Right lobe of liver (tissue), 6 donors: ENCODE measurements at regions not wholly inside any gene's neighbourhood (a gene's known extent, or its start where the extent isn't known, plus 50 kb on each side); places are given as distances from the start of the nearest gene placed in this dataset.
"Not testable (repeated sequence)": the region's sequence is repeated elsewhere in the genome, so short reads cannot be mapped to it uniquely, and the experiment has no call there.

ENCODE experiments used
- ATAC-seq, 4 donors: fragments of 200-7000 bp; cut with Tn5 transposase; one replicate each; pipeline ENCODE4 v1.9.1; 2020; ENCODE audit warnings: mild to moderate bottlenecking in 4 of 4, moderate library complexity in 4 of 4
- DNase-seq, 3 donors: peaks; one replicate each; pipeline ENCODE4 v3.0.0-alpha.2; 2020
- H3K27ac ChIP-seq, 3 donors: fragments of 200-600 bp; one replicate each; pipeline ENCODE4 v1.8.0; 2022
- H3K27me3 ChIP-seq, 2 donors: fragments of 200-600 bp; one replicate each; pipeline ENCODE4 v1.8.0; 2022
- H3K36me3 ChIP-seq, 4 donors: fragments of 200-600 bp; sonication (generic) in 1 of 4; one replicate each; pipeline versions ENCODE4 v1.5.1 to v1.8.0; 2017 to 2022; ENCODE audit warnings: control low read depth in 1 of 4
- H3K4me1 ChIP-seq, 4 donors: fragments of 200-600 bp; sonication (generic) in 1 of 4; one replicate each; pipeline versions ENCODE4 v1.5.1 to v1.8.0; 2017 to 2022; ENCODE audit warnings: control low read depth in 1 of 4
- H3K4me3 ChIP-seq, 3 donors: fragments of 200-600 bp; one replicate each; pipeline ENCODE4 v1.8.0; 2022
- H3K9me3 ChIP-seq, 4 donors: fragments of 200-600 bp; sonication (generic) in 1 of 4; one replicate each; pipeline versions ENCODE4 v1.5.1 to v1.8.0; 2017 to 2022; ENCODE audit warnings: control low read depth in 1 of 4
- POLR2A ChIP-seq: fragments of 450-650 bp; IDR thresholded peaks from one replicate; pipeline ENCODE4 v1.6.1; 2017; ENCODE audit warnings: antibody characterized with exemption, mild to moderate bottlenecking
- whole genome bisulfite sequencing: methylation state at CpG from one replicate; pipeline ENCODE4 v1.1.6; 2018; ENCODE audit warnings: low coverage, low lambda C conversion rate; ENCODE audit not compliant: insufficient coverage; ENCODE audit errors: missing lambda C conversion rate; 5-methylcytosine and 5-hydroxymethylcytosine counted together
- intact Hi-C, 2 donors: fragments of 100-400 bp; cut with DNase I; formaldehyde crosslinking; loops; one replicate each; pipeline versions ENCODE4 v1.11.2 to v1.14.1; 2022
- TF ChIP-seq, protein P1 (sequence below), 4 donors: fragments of 200-600 bp in 3 of 4; fragments of 450-650 bp in 1 of 4; IDR thresholded peaks; one replicate each; pipeline versions ENCODE4 v1.5.1 to v1.8.0; 2016 to 2022; ENCODE audit warnings: antibody characterized with exemption in 4 of 4, mild to moderate bottlenecking in 2 of 4
- donor health status: DM: no; HTN: yes; CAD: no.
- donor health status: DM: no; HTN: no; CAD: no.
- donor health status: DM: no; HTN: no; CAD: no.
- donor health status: DM: no; HTN: yes; CAD: no.
- donor health status: DM: no; HTN: yes; CAD: no.

DNA sequence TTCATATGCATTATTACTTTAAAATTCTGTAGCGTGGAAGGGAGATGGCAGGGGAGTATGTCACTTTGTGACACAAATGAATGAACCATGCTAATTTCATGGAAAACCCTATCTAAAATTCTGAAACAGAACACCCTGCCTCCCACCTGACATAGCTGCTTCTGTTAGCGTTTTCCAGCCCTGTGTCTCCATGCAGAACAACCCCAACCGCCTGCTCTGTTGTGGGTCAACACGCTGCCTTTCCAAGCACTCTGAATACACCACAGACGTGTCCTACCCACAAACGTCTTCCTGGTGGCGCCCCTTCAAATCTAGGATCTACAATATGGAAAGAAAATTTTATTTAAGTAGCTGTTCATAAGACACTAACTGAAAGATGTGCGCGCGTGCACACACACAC, 238.6 kb downstream of the TRIML1 start:
- Histone ChIP-seq H3K27me3 (no peaks in the 10 kb centered on the region), H3K36me3 (no peaks in the 10 kb centered on the region), H3K27ac (no peak overlapping the region), H3K4me1 (no peaks in the 10 kb centered on the region), H3K9me3 (no peaks in the 10 kb centered on the region), H3K4me3 (no peak overlapping the region)
- intact Hi-C loops: no loop called here
- DNase-seq (no peak), ATAC-seq (no peak)
- no peak for TF ChIP-seq POLR2A
- TF ChIP-seq, protein P1, sequence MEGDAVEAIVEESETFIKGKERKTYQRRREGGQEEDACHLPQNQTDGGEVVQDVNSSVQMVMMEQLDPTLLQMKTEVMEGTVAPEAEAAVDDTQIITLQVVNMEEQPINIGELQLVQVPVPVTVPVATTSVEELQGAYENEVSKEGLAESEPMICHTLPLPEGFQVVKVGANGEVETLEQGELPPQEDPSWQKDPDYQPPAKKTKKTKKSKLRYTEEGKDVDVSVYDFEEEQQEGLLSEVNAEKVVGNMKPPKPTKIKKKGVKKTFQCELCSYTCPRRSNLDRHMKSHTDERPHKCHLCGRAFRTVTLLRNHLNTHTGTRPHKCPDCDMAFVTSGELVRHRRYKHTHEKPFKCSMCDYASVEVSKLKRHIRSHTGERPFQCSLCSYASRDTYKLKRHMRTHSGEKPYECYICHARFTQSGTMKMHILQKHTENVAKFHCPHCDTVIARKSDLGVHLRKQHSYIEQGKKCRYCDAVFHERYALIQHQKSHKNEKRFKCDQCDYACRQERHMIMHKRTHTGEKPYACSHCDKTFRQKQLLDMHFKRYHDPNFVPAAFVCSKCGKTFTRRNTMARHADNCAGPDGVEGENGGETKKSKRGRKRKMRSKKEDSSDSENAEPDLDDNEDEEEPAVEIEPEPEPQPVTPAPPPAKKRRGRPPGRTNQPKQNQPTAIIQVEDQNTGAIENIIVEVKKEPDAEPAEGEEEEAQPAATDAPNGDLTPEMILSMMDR (IDR thresholded peaks at IDR 0.05): no peak
- 69% methylated on average over 10 of the region's 10 CpGs for WGBS

DNA sequence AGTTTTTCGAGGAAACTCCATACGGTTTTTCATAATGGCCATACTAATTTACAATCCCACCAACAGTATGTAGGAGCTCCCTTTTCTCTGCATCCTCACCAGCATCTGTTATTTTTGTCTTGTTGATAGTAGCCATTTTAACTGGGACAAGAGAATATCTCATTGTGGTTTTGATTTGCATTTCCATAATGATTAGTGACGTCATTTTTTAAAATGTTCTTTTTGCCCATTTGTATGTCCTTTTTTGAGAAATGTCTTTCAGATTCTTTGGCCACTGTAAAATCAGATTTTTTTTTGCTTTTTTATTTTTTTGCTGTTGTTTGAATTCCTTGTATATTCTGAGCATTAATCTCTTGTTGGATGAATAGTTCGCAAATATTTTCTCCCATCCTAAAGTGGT, 243.9 kb downstream of the TRIML1 start:
- Histone ChIP-seq H3K9me3 (no peaks in the 10 kb centered on the region), H3K27ac (no peak overlapping the region), H3K4me3 (no peak overlapping the region), H3K36me3 (no peaks in the 10 kb centered on the region), H3K27me3 (no peaks in the 10 kb centered on the region), H3K4me1 (no peaks in the 10 kb centered on the region)
- DNase-seq (no peak), ATAC-seq (no peak)
- intact Hi-C loops: no loop called here
- 65% methylated on average over 4 of the region's 4 CpGs for WGBS
- TF ChIP-seq POLR2A: no peak
- TF ChIP-seq, protein P1 (IDR thresholded peaks at IDR 0.05): no peak

- DNase-seq (no peak), ATAC-seq (no peak)
- H3K4me3 ChIP-seq: no peak overlapping the region
- H3K9me3 ChIP-seq: no peaks in the 10 kb centered on the region
- H3K27me3 ChIP-seq: no peaks in the 10 kb centered on the region
- TF ChIP-seq, protein P1 (IDR thresholded peaks at IDR 0.05): no peak
- TF ChIP-seq POLR2A: no peak
- H3K4me1 ChIP-seq: no peaks in the 10 kb centered on the region
- no peaks in the 10 kb centered on the region for H3K36me3 ChIP-seq
- intact Hi-C loops: no loop called here
- WGBS: 38% methylated on average over 5 of the region's 5 CpGs
- no peak overlapping the region for H3K27ac ChIP-seq
These were observed 248.0 kb downstream of the TRIML1 start for GRCh38 chr4:188387179-188387791.

GRCh38 chr4:188391349-188391748, 252.1 kb downstream of the TRIML1 start:
- DNase-seq, H3K9me3 ChIP-seq: not testable (repeated sequence)
- WGBS: 71% methylated on average over 7 of the region's 8 CpGs

DNA sequence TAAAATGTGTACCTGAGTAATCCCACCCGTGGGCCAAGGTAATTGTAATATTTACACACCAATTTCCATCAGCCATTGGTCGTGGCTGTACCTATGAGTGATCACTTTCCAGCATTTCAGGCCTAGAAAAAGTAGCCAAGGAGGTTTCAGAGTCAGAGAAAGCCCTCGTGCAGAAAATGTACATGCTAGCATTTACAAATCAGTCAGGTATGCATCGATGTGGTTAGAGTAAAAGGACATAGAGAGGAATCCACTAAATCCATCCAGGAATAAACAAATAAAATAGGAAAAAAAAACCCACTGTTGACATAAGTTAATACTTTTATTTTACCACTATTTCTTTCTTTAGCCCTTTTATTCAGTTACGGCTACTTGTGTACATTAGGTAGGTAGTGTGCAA, 256.8 kb downstream of the TRIML1 start:
- Histone ChIP-seq H3K9me3 (no peaks in the 10 kb centered on the region), H3K4me1 (no peaks in the 10 kb centered on the region), H3K36me3 (no peaks in the 10 kb centered on the region), H3K4me3 (no peak overlapping the region), H3K27me3 (no peaks in the 10 kb centered on the region), H3K27ac (no peak overlapping the region)
- no peak for ATAC-seq
- no peak for TF ChIP-seq POLR2A
- TF ChIP-seq, protein P1 (IDR thresholded peaks at IDR 0.05): no peak
- no peak for DNase-seq
- 56% methylated on average over 5 of the region's 5 CpGs for WGBS
- intact Hi-C loops: no loop called here

More at GRCh38 chr4:188391349-188391748, 252.1 kb downstream of the TRIML1 start:
- H3K4me3 ChIP-seq, H3K27me3 ChIP-seq, H3K4me1 ChIP-seq, ATAC-seq, intact Hi-C loops, H3K36me3 ChIP-seq, H3K27ac ChIP-seq: not testable (repeated sequence)
